HG03571 (cell line): ENCODE measurements at regions not wholly inside any gene's neighbourhood (a gene's known extent, or its start where the extent isn't known, plus 50 kb on each side); places are given as distances from the start of the nearest gene placed in this dataset.
"Not testable (repeated sequence)": the region's sequence is repeated elsewhere in the genome, so short reads cannot be mapped to it uniquely, and the experiment has no call there.

ENCODE experiments used
- ATAC-seq: cut with Tn5 transposase; IDR thresholded peaks from one replicate; pipeline ENCODE4 v1.9.1; 2021; ENCODE audit not compliant: unreplicated experiment

GRCh38 chr2:82790206-82791021, 1668.7 kb downstream of the SUCLG1 start:
- no peak for ATAC-seq

- ATAC-seq: no peak
Measured at GRCh38 chr2:82789851-82790205, 1669.3 kb downstream of the SUCLG1 start.

GRCh38 chr2:82781176-82781915, 1677.7 kb downstream of the SUCLG1 start:
- no peak for ATAC-seq

GRCh38 chr2:82780050-82780449, 1679.0 kb downstream of the SUCLG1 start:
- ATAC-seq: no peak

- ATAC-seq: no peak
Measured at GRCh38 chr2:82752396-82752795, 1706.7 kb downstream of the SUCLG1 start.

- ATAC-seq: no peak
Measured at GRCh38 chr2:82748653-82749052, 1710.4 kb downstream of the SUCLG1 start.

GRCh38 chr2:82740527-82740926, 1718.6 kb downstream of the SUCLG1 start:
- no peak for ATAC-seq

- not testable (repeated sequence) for ATAC-seq
Measured at GRCh38 chr2:82737965-82738364, 1721.1 kb downstream of the SUCLG1 start.

GRCh38 chr2:82735336-82735735, 1723.7 kb downstream of the SUCLG1 start:
- no peak for ATAC-seq

GRCh38 chr2:82731824-82732223, 1727.3 kb downstream of the SUCLG1 start:
- no peak for ATAC-seq

GRCh38 chr2:82730811-82731210, 1728.3 kb downstream of the SUCLG1 start:
- ATAC-seq: no peak

GRCh38 chr2:82728090-82728489, 1731.0 kb downstream of the SUCLG1 start:
- no peak for ATAC-seq

- ATAC-seq: no peak
Measured at GRCh38 chr2:82708681-82709080, 1750.4 kb downstream of the SUCLG1 start.

- ATAC-seq: no peak
Measured at GRCh38 chr2:82697231-82697630, 1761.8 kb downstream of the SUCLG1 start.

GRCh38 chr2:82694431-82694830, 1764.6 kb downstream of the SUCLG1 start:
- ATAC-seq: no peak

GRCh38 chr2:82690757-82691411, 1768.2 kb downstream of the SUCLG1 start:
- no peak for ATAC-seq

GRCh38 chr2:82675186-82675585, 1783.9 kb downstream of the SUCLG1 start:
- no peak for ATAC-seq

GRCh38 chr2:82674652-82675051, 1784.4 kb downstream of the SUCLG1 start:
- ATAC-seq: no peak

- ATAC-seq: no peak
Measured at GRCh38 chr2:82667491-82667890, 1791.6 kb downstream of the SUCLG1 start.

GRCh38 chr2:82665691-82666090, 1793.4 kb downstream of the SUCLG1 start:
- no peak for ATAC-seq

- ATAC-seq: no peak
Measured at GRCh38 chr2:82657106-82657505, 1802.0 kb downstream of the SUCLG1 start.

- no peak for ATAC-seq
Measured at GRCh38 chr2:82656420-82656819, 1802.7 kb downstream of the SUCLG1 start.
